Epithelial cell of prostate (primary cell): ENCODE measurements at regions not wholly inside any gene's neighbourhood (a gene's known extent, or its start where the extent isn't known, plus 50 kb on each side); places are given as distances from the start of the nearest gene placed in this dataset.
"Not testable (repeated sequence)": the region's sequence is repeated elsewhere in the genome, so short reads cannot be mapped to it uniquely, and the experiment has no call there.

Experiments used
- DNase-seq: peaks from one replicate; pipeline ENCODE4 v3.0.0-alpha.2; 2011; ENCODE audit warnings: low read depth, low spot score
- H3K27ac ChIP-seq: fragments of 450-650 bp; 2 replicates; pipeline ENCODE4 v1.5.1; 2017; ENCODE audit warnings: mild to moderate bottlenecking

GRCh38 chr1:30165116-30165515, 558.3 kb downstream of the MATN1 start:
- DNase-seq: no peak
- no peak overlapping the region for H3K27ac ChIP-seq

- DNase-seq: no peak
Measured at GRCh38 chr1:30164693-30165092, 558.7 kb downstream of the MATN1 start.

GRCh38 chr1:30162565-30162964, 560.8 kb downstream of the MATN1 start:
- H3K27ac ChIP-seq: no peak overlapping the region
- DNase-seq: no peak

More at GRCh38 chr1:30164693-30165092, 558.7 kb downstream of the MATN1 start:
- H3K27ac ChIP-seq: no peak overlapping the region

- no peak for DNase-seq
Measured at GRCh38 chr1:30161953-30162352, 561.4 kb downstream of the MATN1 start.

GRCh38 chr1:30160999-30161689, 562.2 kb downstream of the MATN1 start:
- no peak for DNase-seq
- no peak overlapping the region for H3K27ac ChIP-seq

More at GRCh38 chr1:30161953-30162352, 561.4 kb downstream of the MATN1 start:
- H3K27ac ChIP-seq: no peak overlapping the region

- no peak overlapping the region for H3K27ac ChIP-seq
- no peak for DNase-seq
Measured at GRCh38 chr1:30159015-30159414, 564.4 kb downstream of the MATN1 start.

- H3K27ac ChIP-seq, DNase-seq: not testable (repeated sequence)
Measured at GRCh38 chr1:30155698-30156097, 567.7 kb downstream of the MATN1 start.

- H3K27ac ChIP-seq: not testable (repeated sequence)
Measured at GRCh38 chr1:30155253-30155652, 568.1 kb downstream of the MATN1 start.

GRCh38 chr1:30153743-30154449, 569.5 kb downstream of the MATN1 start:
- no peak for DNase-seq
- H3K27ac ChIP-seq: no peak overlapping the region

More at GRCh38 chr1:30155253-30155652, 568.1 kb downstream of the MATN1 start:
- DNase-seq: not testable (repeated sequence)

- H3K27ac ChIP-seq: no peak overlapping the region
- no peak for DNase-seq
Measured at GRCh38 chr1:30151826-30152225, 571.6 kb downstream of the MATN1 start.

- no peak for DNase-seq
- no peak overlapping the region for H3K27ac ChIP-seq
Measured at GRCh38 chr1:30151119-30151518, 572.3 kb downstream of the MATN1 start.

GRCh38 chr1:30149226-30149625, 574.2 kb downstream of the MATN1 start:
- H3K27ac ChIP-seq: no peak overlapping the region
- no peak for DNase-seq

GRCh38 chr1:30148676-30149075, 574.7 kb downstream of the MATN1 start:
- H3K27ac ChIP-seq: no peak overlapping the region
- DNase-seq: no peak

GRCh38 chr1:30147188-30147587, 576.2 kb downstream of the MATN1 start:
- no peak for DNase-seq
- H3K27ac ChIP-seq: no peak overlapping the region

GRCh38 chr1:30146448-30146847, 576.9 kb downstream of the MATN1 start:
- DNase-seq: no peak
- H3K27ac ChIP-seq: no peak overlapping the region

GRCh38 chr1:30145723-30146303, 577.6 kb downstream of the MATN1 start:
- DNase-seq: no peak
- no peak overlapping the region for H3K27ac ChIP-seq

- no peak overlapping the region for H3K27ac ChIP-seq
- DNase-seq: no peak
Measured at GRCh38 chr1:30144831-30145230, 578.6 kb downstream of the MATN1 start.

- no peak overlapping the region for H3K27ac ChIP-seq
- DNase-seq: no peak
Measured at GRCh38 chr1:30143517-30143916, 579.9 kb downstream of the MATN1 start.

GRCh38 chr1:30140566-30140965, 582.8 kb downstream of the MATN1 start:
- H3K27ac ChIP-seq: no peak overlapping the region

GRCh38 chr1:30138891-30139290, 584.5 kb downstream of the MATN1 start:
- no peak overlapping the region for H3K27ac ChIP-seq
- no peak for DNase-seq

More at GRCh38 chr1:30140566-30140965, 582.8 kb downstream of the MATN1 start:
- DNase-seq: no peak

- no peak overlapping the region for H3K27ac ChIP-seq
- DNase-seq: no peak
Measured at GRCh38 chr1:30137001-30137400, 586.4 kb downstream of the MATN1 start.
